ENCODE measurements at regions not wholly inside any gene's neighbourhood (a gene's known extent, or its start where the extent isn't known, plus 50 kb on each side); places are given as distances from the start of the nearest gene placed in this dataset.
"Not testable (repeated sequence)": the region's sequence is repeated elsewhere in the genome, so short reads cannot be mapped to it uniquely, and the experiment has no call there.

GRCh38 chr3:24545887-24546286 is 51.2 kb upstream of the THRB start:
- DNase-seq (ENCODE audit: low read depth in 3 of 3, low spot score in 1 of 3) = no peak

DNA sequence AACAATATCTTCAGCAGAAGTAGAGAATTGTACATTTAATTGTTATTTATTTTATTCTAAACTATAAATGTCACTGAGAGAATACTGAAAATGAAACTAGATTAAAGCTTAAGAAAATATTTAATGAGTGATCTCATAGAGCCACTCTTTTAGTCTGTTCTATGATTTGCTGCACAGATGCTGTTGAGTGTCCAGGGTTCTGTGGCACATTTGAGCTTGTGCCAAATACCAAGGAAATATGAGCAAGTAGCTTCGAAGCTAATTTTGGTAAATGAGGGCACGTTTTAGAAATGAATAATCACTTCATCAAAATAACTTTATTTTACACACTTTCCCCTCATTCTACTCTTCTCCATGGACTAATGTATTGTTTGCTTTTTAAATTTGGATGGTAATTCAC is 53.6 kb upstream of the THRB start:
- DNase-seq (ENCODE audit: low read depth in 3 of 3, low spot score in 1 of 3) = no peak

- DNase-seq (ENCODE audit: low read depth in 3 of 3, low spot score in 1 of 3) = no peak
Observed at GRCh38 chr3:24550588-24550987, 55.9 kb upstream of the THRB start.

DNA sequence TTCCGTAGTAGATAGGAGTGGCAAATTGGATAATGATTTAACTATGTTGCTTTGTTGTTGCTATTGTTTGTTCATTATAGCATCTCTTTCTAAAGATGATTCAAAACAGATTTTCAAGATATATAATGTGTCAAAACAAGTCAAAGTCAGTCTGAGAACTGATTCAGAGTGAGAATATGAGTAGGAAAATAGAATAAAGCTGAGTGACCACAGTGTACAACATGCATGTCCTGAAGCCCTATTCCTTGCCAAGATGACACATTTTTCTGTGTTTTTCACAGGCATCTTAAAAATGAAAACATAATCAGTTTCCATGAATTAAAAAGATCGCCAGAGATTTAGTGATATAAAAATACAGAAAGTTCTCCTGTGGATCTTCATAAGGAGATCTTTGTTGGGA is 57.0 kb upstream of the THRB start:
- no peak for DNase-seq (ENCODE audit: low read depth in 3 of 3, low spot score in 1 of 3)

DNA sequence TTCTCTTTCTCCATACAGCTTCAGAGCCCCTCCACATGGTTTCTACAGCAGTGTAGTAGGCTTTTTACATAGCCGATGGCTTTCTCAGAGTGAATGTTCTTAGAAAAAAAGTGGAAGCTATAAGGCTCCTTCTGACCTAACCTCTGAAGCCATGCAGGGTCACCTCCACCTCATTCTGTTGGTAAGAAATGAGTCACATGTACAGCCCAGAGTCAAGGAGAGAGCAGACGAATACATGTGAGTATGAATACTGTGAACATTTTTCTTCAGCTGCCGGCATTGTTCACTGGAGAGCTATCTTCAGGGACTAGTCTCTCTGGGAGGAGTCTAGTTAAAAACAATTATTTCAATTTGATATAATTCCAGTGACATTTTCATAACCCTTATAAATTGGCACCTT is 68.2 kb upstream of the THRB start:
- no peak for DNase-seq (ENCODE audit: low read depth in 3 of 3, low spot score in 1 of 3)

DNA sequence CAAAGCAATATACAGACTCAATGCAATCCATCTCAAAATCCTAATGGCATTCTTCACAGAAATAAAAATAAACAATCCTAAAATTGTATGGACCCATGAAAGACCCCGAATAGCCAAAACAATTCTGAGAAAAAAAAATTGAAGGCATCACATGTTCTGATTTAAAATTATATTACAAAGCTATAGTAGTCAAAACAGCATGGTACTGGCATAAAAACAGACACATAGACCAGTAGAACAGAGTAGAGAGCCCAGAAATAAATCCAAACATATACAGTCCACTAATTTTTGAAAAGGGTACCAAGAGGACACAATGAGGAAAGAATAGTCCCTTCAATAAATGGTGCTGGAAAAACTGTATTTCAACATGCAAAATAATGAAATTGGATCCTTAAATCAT is 70.4 kb upstream of the THRB start:
- DNase-seq (ENCODE audit: low read depth in 3 of 3, low spot score in 1 of 3) = no peak

DNA sequence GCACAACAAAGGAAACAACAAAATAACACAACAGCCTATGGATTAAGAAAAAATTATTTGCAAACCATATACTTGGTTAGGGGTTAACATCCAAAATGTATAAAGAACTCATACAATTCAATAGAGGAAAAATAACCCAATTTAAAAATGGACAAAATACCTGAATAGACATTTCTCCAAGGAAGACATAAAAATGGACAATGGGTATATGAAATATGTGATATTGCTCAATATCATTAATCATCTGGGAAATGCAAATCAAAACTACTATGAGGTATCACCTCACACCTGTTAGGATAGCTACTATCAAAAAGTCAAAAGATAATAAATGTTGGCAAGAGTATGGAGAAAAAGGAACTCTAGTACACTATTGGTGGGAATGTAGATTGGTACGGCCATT is 71.0 kb upstream of the THRB start:
- DNase-seq (ENCODE audit: low read depth in 3 of 3, low spot score in 1 of 3) = no peak

GRCh38 chr3:24566927-24567326 is 72.3 kb upstream of the THRB start:
- no peak for DNase-seq (ENCODE audit: low read depth in 3 of 3, low spot score in 1 of 3)

DNA sequence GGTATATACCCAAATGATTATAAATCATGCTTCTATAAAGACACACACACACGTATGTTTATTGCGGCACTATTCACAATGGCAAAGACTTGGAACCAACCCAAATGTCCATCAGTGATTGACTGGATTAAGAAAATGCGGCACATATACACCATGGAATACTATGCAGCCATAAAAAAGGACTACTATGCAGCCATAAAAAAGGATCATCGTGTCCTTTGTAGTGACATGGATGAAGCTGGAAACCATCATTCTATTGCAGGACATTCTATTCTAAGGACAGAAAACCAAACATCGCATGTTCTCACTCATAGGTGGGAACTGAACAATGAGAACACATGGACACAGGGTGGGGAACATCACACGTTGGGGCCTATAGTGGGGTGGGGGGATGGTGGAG is 77.8 kb upstream of the THRB start:
- not testable (repeated sequence) for DNase-seq (ENCODE audit: low read depth in 3 of 3, low spot score in 1 of 3)

GRCh38 chr3:24573576-24573975 is 78.9 kb upstream of the THRB start:
- DNase-seq (ENCODE audit: low read depth in 3 of 3, low spot score in 1 of 3) = no peak

- no peak for DNase-seq (ENCODE audit: low read depth in 3 of 3, low spot score in 1 of 3)
Observed at GRCh38 chr3:24578324-24578723, 83.7 kb upstream of the THRB start.

DNA sequence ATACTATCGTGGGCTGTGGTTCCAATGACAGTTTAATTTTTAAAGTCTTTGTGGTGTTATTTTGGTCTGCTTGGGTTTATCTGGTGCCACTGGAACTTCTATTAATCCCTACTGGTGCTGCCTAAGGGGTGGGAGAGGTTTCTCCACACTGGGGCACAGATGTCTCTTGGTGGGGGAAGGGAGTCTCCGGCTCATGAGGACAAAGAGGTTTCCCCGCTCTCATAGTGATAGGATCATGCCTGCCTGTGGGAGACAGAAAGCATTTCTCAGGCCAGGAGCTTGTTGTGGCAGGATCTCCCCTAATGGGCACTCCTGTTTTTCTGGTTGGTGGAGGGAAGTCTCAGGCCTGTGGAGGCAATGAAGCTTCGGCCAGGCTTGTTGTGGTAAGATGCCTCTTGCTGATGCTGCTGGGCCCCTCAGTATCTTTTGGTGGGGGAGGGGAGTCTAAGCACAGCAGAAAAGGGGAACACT is 84.3 kb upstream of the THRB start:
- no peak for DNase-seq (ENCODE audit: low read depth in 3 of 3, low spot score in 1 of 3)

GRCh38 chr3:24582431-24583403 is 88.1 kb upstream of the THRB start:
- no peak for DNase-seq (ENCODE audit: low read depth in 3 of 3, low spot score in 1 of 3)

DNA sequence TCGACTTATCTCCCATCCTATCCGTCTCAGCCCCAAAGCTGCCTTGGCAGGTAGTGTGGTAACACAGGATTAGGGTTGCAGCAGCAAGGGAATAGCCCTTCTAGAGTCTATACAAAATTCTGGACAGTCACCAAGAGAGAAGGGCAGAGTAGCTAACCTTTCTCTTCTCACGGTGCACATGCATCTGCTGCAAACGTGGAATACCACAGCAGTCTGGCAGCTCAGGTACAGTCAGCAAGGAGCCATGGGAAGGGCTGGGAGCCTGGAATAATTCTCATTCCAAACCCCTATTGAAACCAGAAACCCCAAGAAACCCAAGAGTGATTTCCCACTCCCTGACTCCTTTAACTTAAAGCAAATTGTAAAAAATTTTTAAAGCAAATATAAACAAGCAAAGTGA is 92.3 kb upstream of the THRB start:
- DNase-seq (ENCODE audit: low read depth in 3 of 3, low spot score in 1 of 3) = no peak

DNA sequence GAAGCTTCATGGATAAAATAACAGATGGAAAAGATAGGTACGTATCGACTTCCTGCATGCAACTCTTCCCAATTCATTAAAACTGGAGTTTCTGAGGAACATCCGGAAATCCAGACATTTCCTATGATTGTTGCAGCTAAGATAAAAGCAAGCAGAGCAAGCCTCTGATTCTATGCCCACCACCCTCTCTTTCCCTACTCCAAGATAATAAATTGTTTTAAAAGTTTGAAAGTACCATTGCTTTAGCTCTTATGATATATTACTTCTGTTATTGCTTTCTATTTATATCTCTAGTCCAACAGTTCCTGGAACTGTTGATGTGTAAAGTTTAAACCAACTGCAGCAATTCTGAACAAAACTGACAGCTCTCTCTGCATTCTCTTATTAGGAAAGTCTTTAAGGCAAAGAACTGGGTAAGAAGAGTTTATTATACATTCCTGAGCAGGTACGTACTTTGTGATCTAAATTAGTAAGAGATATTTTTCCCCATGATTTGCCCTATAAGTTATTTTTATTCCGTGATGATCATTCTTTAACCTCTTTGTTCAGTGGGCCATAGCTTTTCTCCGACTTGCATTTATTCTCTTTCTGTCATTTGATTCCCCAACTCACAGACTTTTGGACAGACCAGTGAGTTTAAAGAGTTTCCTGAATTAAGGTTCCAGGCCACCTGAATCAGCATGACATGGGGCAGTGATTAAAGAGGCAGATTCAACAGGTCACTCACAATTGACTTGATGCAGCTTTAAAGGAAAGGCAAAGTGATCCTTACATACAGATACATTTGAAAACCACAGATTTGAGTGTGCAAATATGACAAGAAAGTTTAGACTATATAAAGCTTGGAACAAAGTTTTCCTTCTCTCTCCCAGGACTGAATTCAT is 94.2 kb upstream of the THRB start:
- no peak for DNase-seq (ENCODE audit: low read depth in 3 of 3, low spot score in 1 of 3)

GRCh38 chr3:24589513-24589851 is 94.8 kb upstream of the THRB start:
- no peak for DNase-seq (ENCODE audit: low read depth in 3 of 3, low spot score in 1 of 3)

DNA sequence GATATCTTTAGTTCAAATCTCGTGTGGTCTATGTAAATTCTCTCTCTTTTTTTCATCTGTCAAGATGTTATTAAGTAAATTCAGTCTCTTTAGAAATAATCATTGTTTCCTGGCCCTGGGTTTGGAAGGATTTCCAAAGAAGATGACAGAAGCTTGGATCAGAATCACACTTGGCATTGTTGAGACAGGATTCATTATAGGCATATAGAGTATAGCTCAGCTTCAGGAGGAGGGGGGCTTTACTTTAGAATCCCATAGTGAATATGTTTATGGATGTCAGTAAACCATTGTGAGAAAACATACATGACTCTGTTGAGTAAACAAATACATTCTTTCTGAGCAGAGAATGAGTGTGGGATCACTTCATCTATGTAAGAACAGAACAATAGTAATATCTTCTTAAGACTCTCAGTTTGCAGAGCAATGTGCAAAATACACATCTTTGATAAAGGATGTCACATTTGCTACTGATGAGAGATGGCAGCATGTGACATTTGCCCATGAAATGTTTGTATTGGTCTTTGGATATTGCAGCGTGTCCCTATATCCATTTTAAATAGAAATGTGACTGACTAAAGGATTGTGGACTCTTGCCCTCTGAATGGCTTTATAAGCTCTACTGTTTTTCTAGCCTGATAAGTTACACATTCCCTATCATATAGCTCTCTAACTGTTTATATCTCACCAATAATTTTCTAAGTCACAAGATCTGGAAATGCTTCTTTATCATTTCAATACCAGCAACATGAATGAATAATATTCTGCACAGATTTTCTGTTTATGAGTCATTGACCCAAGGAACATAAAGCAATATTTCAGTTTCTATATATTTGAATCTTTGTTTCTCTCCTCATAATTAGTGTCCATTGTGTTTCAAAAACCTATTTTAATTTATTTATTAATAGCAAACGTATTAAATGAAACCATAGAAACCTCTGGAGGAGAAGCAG is 95.6 kb upstream of the THRB start:
- no peak for DNase-seq (ENCODE audit: low read depth in 3 of 3, low spot score in 1 of 3)

GRCh38 chr3:24591191-24591590 is 96.5 kb upstream of the THRB start:
- DNase-seq (ENCODE audit: low read depth in 3 of 3, low spot score in 1 of 3) = no peak

- DNase-seq (ENCODE audit: low read depth in 3 of 3, low spot score in 1 of 3) = no peak
Observed at GRCh38 chr3:24591661-24592555, 97.3 kb upstream of the THRB start.

DNA sequence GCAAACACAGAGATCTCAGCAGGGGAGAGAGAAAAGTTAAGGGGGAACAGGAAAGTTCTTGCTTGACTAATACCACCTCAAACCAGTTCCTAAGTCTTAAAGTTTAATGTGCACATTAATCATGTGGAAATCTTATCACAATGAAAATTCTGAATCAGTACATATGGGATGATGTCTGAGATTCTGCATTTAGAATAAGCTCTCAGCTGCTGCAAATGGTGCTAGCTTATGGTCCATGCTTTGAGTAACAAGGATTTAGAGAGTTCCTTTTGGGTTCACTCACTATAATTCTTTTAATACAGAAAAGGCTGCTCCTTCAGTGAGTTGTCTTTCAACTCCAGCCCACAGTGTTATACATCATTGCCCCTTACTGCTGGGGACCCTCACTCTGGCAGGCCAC is 99.5 kb upstream of the THRB start:
- DNase-seq (ENCODE audit: low read depth in 3 of 3, low spot score in 1 of 3) = no peak
